ENCODE measurements at regions not wholly inside any gene's neighbourhood (a gene's known extent, or its start where the extent isn't known, plus 50 kb on each side); places are given as distances from the start of the nearest gene placed in this dataset.
A peak's percentile ranks its signal among the peaks of the same experiment; 100 is the strongest.

DNA sequence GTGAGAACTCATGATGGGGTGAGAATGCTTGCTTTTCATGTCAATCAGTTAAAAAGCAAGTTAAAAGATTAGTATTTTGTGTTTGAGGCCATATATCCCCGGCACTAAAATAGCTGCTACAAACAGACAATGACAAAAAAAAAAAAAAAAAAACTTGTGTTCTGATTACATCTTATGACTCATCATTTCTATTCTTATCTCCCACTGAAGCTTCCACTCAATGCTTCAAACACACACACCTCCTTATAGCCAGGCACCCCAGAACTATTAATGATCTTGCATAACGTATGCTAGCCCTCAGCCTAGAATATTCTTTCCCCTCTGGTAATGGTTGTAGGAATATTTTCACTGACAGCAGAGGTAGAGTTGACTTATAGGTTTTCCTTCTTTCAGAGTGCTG, 778.3 kb downstream of the TRIB2 start:
- no peak for DNase-seq (ENCODE audit: low read depth)
- TF ChIP-seq CTCF (IDR thresholded peaks at IDR 0.05; ENCODE audit: low read depth, low read length, missing control alignments) = no peak
- in situ Hi-C loops (cut with HindIII; ENCODE audit: low sequenced_read_pairs) = no loop called here
- no peak overlapping the region for H3K4me3 ChIP-seq (ENCODE audit: low read depth, low read length)

DNA sequence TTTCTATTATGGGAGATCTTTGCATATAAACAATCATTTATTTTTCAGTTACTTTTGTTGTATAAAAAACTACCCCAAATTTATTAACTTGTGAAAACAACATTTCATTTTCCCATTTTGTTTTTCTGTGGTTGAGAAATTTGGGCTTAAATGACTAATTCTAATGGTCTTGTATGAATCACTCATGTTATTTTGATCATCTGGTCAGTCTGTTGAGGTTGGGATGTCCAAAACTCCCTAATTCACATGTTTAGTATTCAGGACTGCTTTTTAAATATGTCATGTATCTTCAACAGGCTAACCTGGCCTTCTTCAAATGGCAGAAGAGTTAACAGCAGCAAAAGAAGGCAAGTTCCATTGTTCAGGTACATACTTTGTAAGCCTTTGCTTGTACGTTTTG, 788.1 kb downstream of the TRIB2 start:
- DNase-seq (ENCODE audit: low read depth) = no peak
- in situ Hi-C loops (cut with HindIII; ENCODE audit: low sequenced_read_pairs) = no loop called here
- TF ChIP-seq CTCF (IDR thresholded peaks at IDR 0.05; ENCODE audit: low read depth, low read length, missing control alignments) = no peak
- no peak overlapping the region for H3K4me3 ChIP-seq (ENCODE audit: low read depth, low read length)

DNA sequence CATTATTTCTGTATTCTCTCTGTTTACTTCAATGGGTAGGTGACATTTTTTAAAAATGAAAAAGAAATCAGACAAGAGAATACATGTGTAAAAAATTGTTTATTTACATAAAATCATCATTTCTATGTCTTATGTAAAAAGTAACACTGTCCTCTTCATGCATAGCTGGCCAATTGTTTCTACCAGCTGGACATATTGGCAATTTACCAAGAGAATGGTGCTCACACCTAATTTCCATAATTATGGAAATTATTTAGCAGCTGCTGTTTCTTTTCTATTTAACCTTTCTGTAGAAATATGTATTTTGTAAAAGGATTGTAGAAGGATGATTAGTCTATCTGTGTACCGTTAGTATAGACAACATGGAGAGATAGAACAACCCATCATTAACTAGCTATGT, 791.9 kb downstream of the TRIB2 start:
- no peak for DNase-seq (ENCODE audit: low read depth)
- no peak overlapping the region for H3K4me3 ChIP-seq (ENCODE audit: low read depth, low read length)
- in situ Hi-C loops (cut with HindIII; ENCODE audit: low sequenced_read_pairs) = no loop called here
- no peak for TF ChIP-seq CTCF (IDR thresholded peaks at IDR 0.05; ENCODE audit: low read depth, low read length, missing control alignments)

DNA sequence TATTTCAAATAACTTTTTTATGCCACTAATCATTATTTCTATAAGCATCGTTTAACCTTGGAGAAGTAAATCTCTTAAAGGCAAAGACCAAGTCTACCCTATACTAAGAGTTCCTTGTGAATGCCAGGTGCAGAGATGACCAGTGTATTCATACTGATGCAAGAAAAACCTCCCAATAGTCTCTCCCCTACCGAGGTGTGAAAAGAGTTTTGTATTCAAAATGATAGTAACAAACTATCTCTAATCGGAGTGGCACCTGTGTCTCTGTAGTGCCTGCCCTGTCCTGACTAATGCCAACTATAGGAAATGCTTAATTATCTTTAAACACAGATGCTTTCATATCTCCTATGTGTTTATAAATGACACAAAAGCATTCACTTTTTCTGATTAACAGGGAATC, 798.5 kb downstream of the TRIB2 start:
- in situ Hi-C loops (cut with HindIII; ENCODE audit: low sequenced_read_pairs) = no loop called here
- TF ChIP-seq CTCF (IDR thresholded peaks at IDR 0.05; ENCODE audit: low read depth, low read length, missing control alignments) = no peak
- no peak overlapping the region for H3K4me3 ChIP-seq (ENCODE audit: low read depth, low read length)
- DNase-seq (ENCODE audit: low read depth) = no peak

GRCh38 chr2:13522096-13522495, 805.4 kb downstream of the TRIB2 start:
- in situ Hi-C loops (cut with HindIII; ENCODE audit: low sequenced_read_pairs) = no loop called here
- no peak for TF ChIP-seq CTCF (IDR thresholded peaks at IDR 0.05; ENCODE audit: low read depth, low read length, missing control alignments)
- no peak overlapping the region for H3K4me3 ChIP-seq (ENCODE audit: low read depth, low read length)
- DNase-seq (ENCODE audit: low read depth) = no peak

- in situ Hi-C loops (cut with HindIII; ENCODE audit: low sequenced_read_pairs) = no loop called here
- DNase-seq (ENCODE audit: low read depth) = peak; percentile 47
- H3K4me3 ChIP-seq (ENCODE audit: low read depth, low read length) = no peak overlapping the region
- TF ChIP-seq CTCF (IDR thresholded peaks at IDR 0.05; ENCODE audit: low read depth, low read length, missing control alignments) = no peak
These were observed 806.4 kb downstream of the TRIB2 start for GRCh38 chr2:13522917-13523821.

Data from astrocyte of the cerebellum (primary cell).